ENCODE measurements at regions not wholly inside any gene's neighbourhood (a gene's known extent, or its start where the extent isn't known, plus 50 kb on each side); places are given as distances from the start of the nearest gene placed in this dataset.
A peak's percentile ranks its signal among the peaks of the same experiment; 100 is the strongest.

- Histone ChIP-seq H3K4me3 (no peak overlapping the region), H4K20me1 (no peaks in the 10 kb centered on the region), H3K27ac (peak overlapping the region in 2 of 11 experiments; percentile 58 to 59; a peak in 4 of 22 replicates), H3K4me2 (peak overlapping the region in 10 of 11 experiments; percentile 12 to 72 (median 40); a peak in 17 of 22 replicates), H3K36me3 (no peaks in the 10 kb centered on the region), H3K9me3 (replicated peaks in 1 of 11) (no peaks in the 10 kb centered on the region), H3K9ac (no peak overlapping the region), H3K4me1 (peaks cover 24 to 61% (median 39%) of the 10 kb centered on the region in 10 experiments), H3K27me3 (no peaks in the 10 kb centered on the region)
- TF ChIP-seq Cebpa-rat (IDR thresholded peaks at IDR 0.05): no peak
These were observed 254.7 kb upstream of the TRPC7 start for GRCh38 chr5:136620016-136620419.

GRCh38 chr5:136619556-136619955, 254.2 kb upstream of the TRPC7 start:
- Histone ChIP-seq H3K27me3 (no peaks in the 10 kb centered on the region), H4K20me1 (no peaks in the 10 kb centered on the region), H3K4me1 (peaks cover 24 to 65% (median 40%) of the 10 kb centered on the region in 10 experiments), H3K4me3 (no peak overlapping the region), H3K4me2 (peak overlapping the region in 10 of 11 experiments; percentile 12 to 72 (median 40); a peak in 17 of 22 replicates), H3K36me3 (no peaks in the 10 kb centered on the region), H3K9ac (no peak overlapping the region), H3K9me3 (replicated peaks in 1 of 11) (no peaks in the 10 kb centered on the region), H3K27ac (peak overlapping the region in 2 of 11 experiments; percentile 58 to 59; a peak in 4 of 22 replicates)
- TF ChIP-seq Cebpa-rat (IDR thresholded peaks at IDR 0.05): no peak

GRCh38 chr5:136615251-136616119, 250.1 kb upstream of the TRPC7 start:
- Histone ChIP-seq H3K36me3 (no peaks in the 10 kb centered on the region), H3K9ac (no peak overlapping the region), H3K9me3 (replicated peaks in 1 of 11) (peaks cover 5 to 19% (median 10%) of the 10 kb centered on the region in 11 experiments; a peak in 19 of 22 replicates), H3K4me3 (no peak overlapping the region), H3K27ac (no peak overlapping the region), H3K4me1 (peaks cover 19 to 62% (median 37%) of the 10 kb centered on the region in 10 experiments), H3K4me2 (peak overlapping the region in 8 of 11 experiments; percentile 1 to 67 (median 56); a peak in 13 of 22 replicates), H3K27me3 (no peaks in the 10 kb centered on the region), H4K20me1 (no peaks in the 10 kb centered on the region)
- no peak for TF ChIP-seq Cebpa-rat (IDR thresholded peaks at IDR 0.05)

GRCh38 chr5:136613230-136613629, 247.9 kb upstream of the TRPC7 start:
- no peak overlapping the region for H3K27ac ChIP-seq

GRCh38 chr5:136605638-136606037, 240.3 kb upstream of the TRPC7 start:
- H3K9me3 ChIP-seq (replicated peaks in 1 of 11): peaks cover 47 to 74% (median 57%) of the 10 kb centered on the region in 11 experiments
- H3K4me3 ChIP-seq: no peak overlapping the region
- no peaks in the 10 kb centered on the region; a peak in 1 of 22 replicates for H3K27me3 ChIP-seq
- no peak for TF ChIP-seq Cebpa-rat (IDR thresholded peaks at IDR 0.05)
- no peak overlapping the region for H3K27ac ChIP-seq
- no peaks in the 10 kb centered on the region for H4K20me1 ChIP-seq
- no peaks in the 10 kb centered on the region; a peak in 2 of 20 replicates for H3K4me1 ChIP-seq
- no peak overlapping the region for H3K9ac ChIP-seq
- no peak overlapping the region for H3K4me2 ChIP-seq
- peaks cover 0 to 8% (median 0%) of the 10 kb centered on the region in 11 experiments; a peak in 2 of 22 replicates for H3K36me3 ChIP-seq

More at GRCh38 chr5:136613230-136613629, 247.9 kb upstream of the TRPC7 start:
- Histone ChIP-seq H3K9ac (no peak overlapping the region), H3K4me2 (no peak overlapping the region), H3K27me3 (no peaks in the 10 kb centered on the region), H4K20me1 (no peaks in the 10 kb centered on the region), H3K9me3 (replicated peaks in 1 of 11) (peaks cover 5 to 32% (median 11%) of the 10 kb centered on the region in 11 experiments; a peak in 20 of 22 replicates), H3K4me1 (peaks cover 3 to 39% (median 25%) of the 10 kb centered on the region in 10 experiments; a peak in 14 of 20 replicates), H3K4me3 (no peak overlapping the region), H3K36me3 (no peaks in the 10 kb centered on the region)
- TF ChIP-seq Cebpa-rat (IDR thresholded peaks at IDR 0.05): no peak

- Histone ChIP-seq H3K36me3 (peaks cover 0 to 8% (median 0%) of the 10 kb centered on the region in 11 experiments; a peak in 3 of 22 replicates), H3K9ac (no peak overlapping the region), H3K27ac (no peak overlapping the region), H3K27me3 (no peaks in the 10 kb centered on the region; a peak in 1 of 22 replicates), H3K4me2 (no peak overlapping the region), H3K4me1 (no peaks in the 10 kb centered on the region; a peak in 1 of 20 replicates), H4K20me1 (no peaks in the 10 kb centered on the region), H3K4me3 (no peak overlapping the region), H3K9me3 (replicated peaks in 1 of 11) (peaks cover 49 to 58% (median 56%) of the 10 kb centered on the region in 11 experiments)
- TF ChIP-seq Cebpa-rat (IDR thresholded peaks at IDR 0.05): no peak
These were observed 235.0 kb upstream of the TRPC7 start for GRCh38 chr5:136600306-136600705.

GRCh38 chr5:136598802-136599404, 233.6 kb upstream of the TRPC7 start:
- Histone ChIP-seq H3K9me3 (replicated peaks in 1 of 11) (peaks cover 46 to 53% (median 51%) of the 10 kb centered on the region in 11 experiments), H3K36me3 (peaks cover 0 to 8% (median 0%) of the 10 kb centered on the region in 11 experiments; a peak in 3 of 22 replicates), H3K9ac (no peak overlapping the region), H3K4me1 (no peaks in the 10 kb centered on the region; a peak in 1 of 20 replicates), H3K27me3 (no peaks in the 10 kb centered on the region; a peak in 1 of 22 replicates), H3K4me2 (peak overlapping the region in 1 of 11 experiments; percentile 13; a peak in 1 of 22 replicates), H4K20me1 (no peaks in the 10 kb centered on the region), H3K4me3 (no peak overlapping the region), H3K27ac (no peak overlapping the region)
- TF ChIP-seq Cebpa-rat (IDR thresholded peaks at IDR 0.05): no peak

- no peak for TF ChIP-seq Cebpa-rat (IDR thresholded peaks at IDR 0.05)
- no peak overlapping the region for H3K4me2 ChIP-seq
- H3K27me3 ChIP-seq: no peaks in the 10 kb centered on the region
- no peaks in the 10 kb centered on the region for H4K20me1 ChIP-seq
- no peaks in the 10 kb centered on the region for H3K36me3 ChIP-seq
- H3K4me1 ChIP-seq: no peaks in the 10 kb centered on the region; a peak in 1 of 20 replicates
- H3K9me3 ChIP-seq (replicated peaks in 1 of 11): peaks cover 2 to 18% (median 8%) of the 10 kb centered on the region in 11 experiments; a peak in 20 of 22 replicates
- no peak overlapping the region for H3K9ac ChIP-seq
- H3K4me3 ChIP-seq: no peak overlapping the region
- H3K27ac ChIP-seq: no peak overlapping the region
These were observed 229.1 kb upstream of the TRPC7 start for GRCh38 chr5:136594416-136594815.

GRCh38 chr5:136590581-136590980, 225.2 kb upstream of the TRPC7 start:
- Histone ChIP-seq H3K4me2 (no peak overlapping the region), H3K4me1 (no peaks in the 10 kb centered on the region), H3K4me3 (no peak overlapping the region), H3K36me3 (no peaks in the 10 kb centered on the region), H3K9ac (no peak overlapping the region), H3K27ac (no peak overlapping the region), H3K9me3 (replicated peaks in 1 of 11) (peaks cover 0 to 12% (median 0%) of the 10 kb centered on the region in 11 experiments; a peak in 5 of 22 replicates), H3K27me3 (no peaks in the 10 kb centered on the region), H4K20me1 (no peaks in the 10 kb centered on the region)
- no peak for TF ChIP-seq Cebpa-rat (IDR thresholded peaks at IDR 0.05)

All from BLaER1 treated with 17β-estradiol and CSF1 and Interleukin-3, amounts not matched to agents 10 nM and 100 nM (cell line).